ENCODE measurements at regions not wholly inside any gene's neighbourhood (a gene's known extent, or its start where the extent isn't known, plus 50 kb on each side); places are given as distances from the start of the nearest gene placed in this dataset.
A peak's percentile ranks its signal among the peaks of the same experiment; 100 is the strongest.
"Not testable (repeated sequence)": the region's sequence is repeated elsewhere in the genome, so short reads cannot be mapped to it uniquely, and the experiment has no call there.

DNA sequence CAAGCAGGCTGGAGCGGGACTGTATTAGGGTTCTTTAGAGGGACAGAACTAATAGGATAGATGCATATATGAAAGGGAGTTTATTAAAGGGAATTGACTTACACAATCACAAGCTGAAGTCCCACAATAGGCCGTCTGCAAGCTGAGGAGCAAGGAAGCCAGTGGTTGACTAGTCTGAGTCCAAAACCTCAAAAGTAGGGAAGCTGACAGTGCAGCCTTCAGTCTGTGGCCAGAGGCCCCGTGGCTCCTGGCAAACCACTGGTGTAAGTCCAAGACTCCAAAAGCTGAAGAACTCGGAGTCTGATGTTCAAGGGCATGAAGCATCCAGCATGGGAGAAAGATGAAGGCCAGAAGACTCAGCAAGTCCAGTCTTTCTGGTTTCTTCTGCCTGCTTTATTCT is 281.8 kb downstream of the QKI start:
- DNase-seq, result not testable (repeated sequence)

DNA sequence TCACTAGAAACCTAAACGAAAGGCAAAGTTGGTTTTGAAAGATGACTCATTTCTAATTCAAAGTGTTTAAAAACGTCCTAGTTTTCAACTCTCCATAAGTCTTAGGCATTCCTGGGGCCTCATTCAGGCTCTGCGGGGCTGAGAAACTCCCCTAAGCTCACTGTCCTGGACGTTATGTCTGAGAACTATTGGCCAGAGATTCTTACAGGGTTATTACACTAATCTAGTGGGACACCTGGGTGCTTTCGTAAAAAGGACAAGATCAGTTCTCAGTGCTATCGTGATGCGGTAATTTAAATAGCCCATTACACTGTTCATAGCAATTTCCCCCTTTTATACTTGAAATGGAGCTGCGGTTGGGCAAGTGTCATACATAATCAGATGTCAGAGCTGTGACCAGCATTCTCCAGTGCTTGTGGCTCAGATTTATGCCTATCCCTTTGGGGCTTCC is 280.9 kb downstream of the QKI start:
- H3K9me3 ChIP-seq (replicated peaks), result no peaks in the 10 kb centered on the region
- no peak for DNase-seq
- no peaks in the 10 kb centered on the region for H3K27me3 ChIP-seq
- peaks cover 4% of the 10 kb centered on the region for H3K4me1 ChIP-seq
- no peak overlapping the region for H3K27ac ChIP-seq
- no peak overlapping the region for H3K4me3 ChIP-seq
- H3K36me3 ChIP-seq, result no peaks in the 10 kb centered on the region

More for the DNA sequence above, 281.8 kb downstream of the QKI start:
- not testable (repeated sequence) for H3K27me3 ChIP-seq; H3K4me3 ChIP-seq; H3K9me3 ChIP-seq (replicated peaks); H3K36me3 ChIP-seq; H3K27ac ChIP-seq; H3K4me1 ChIP-seq

DNA sequence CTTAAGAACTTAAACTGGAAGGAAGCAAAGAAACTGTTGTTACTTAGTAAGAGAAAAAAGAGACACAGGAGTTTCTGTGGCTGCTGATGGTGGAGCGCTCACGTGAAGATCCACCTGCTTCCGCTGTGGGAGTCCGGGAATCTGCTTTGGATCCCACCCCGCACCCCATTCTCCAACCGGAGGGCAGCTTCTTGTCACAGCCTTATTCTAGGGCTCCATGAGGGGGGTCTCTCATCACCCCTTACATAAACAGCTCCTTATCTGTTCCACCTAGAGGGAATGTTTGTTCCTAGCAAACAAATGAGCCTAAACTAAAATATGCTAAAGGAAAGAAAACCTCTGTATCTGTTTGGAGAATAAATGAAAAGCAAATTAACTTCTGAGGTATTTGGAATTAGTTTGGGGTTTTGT is 280.5 kb downstream of the QKI start:
- H3K9me3 ChIP-seq (replicated peaks), result no peaks in the 10 kb centered on the region
- no peaks in the 10 kb centered on the region for H3K36me3 ChIP-seq
- H3K27me3 ChIP-seq, result no peaks in the 10 kb centered on the region
- no peak overlapping the region for H3K27ac ChIP-seq
- H3K4me3 ChIP-seq, result no peak overlapping the region
- DNase-seq, result no peak
- peaks cover 4% of the 10 kb centered on the region for H3K4me1 ChIP-seq

DNA sequence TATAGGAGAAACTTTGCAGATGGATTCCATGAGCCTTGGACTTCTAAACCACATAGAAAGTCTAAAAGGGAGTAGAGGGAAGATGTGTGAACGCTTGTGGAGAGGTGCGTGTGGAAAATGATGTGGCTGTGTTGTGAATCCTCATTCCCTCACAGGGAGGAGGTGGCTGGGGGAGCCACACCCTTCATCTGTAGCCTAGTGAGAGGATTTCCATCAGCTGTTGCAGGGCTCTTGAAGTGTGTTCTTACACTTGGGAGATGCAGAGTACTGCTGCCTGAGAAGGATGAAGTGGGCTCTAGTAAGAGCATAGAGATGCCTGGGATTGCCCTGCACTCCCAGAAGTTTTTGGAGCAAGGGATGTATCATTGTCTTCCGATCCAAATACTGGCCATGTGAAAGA is 279.6 kb downstream of the QKI start:
- H3K4me3 ChIP-seq, result no peak overlapping the region
- no peak for DNase-seq
- no peaks in the 10 kb centered on the region for H3K36me3 ChIP-seq
- H3K27me3 ChIP-seq, result no peaks in the 10 kb centered on the region
- H3K4me1 ChIP-seq, result peaks cover 4% of the 10 kb centered on the region
- no peak overlapping the region for H3K27ac ChIP-seq
- no peaks in the 10 kb centered on the region for H3K9me3 ChIP-seq (replicated peaks)

DNA sequence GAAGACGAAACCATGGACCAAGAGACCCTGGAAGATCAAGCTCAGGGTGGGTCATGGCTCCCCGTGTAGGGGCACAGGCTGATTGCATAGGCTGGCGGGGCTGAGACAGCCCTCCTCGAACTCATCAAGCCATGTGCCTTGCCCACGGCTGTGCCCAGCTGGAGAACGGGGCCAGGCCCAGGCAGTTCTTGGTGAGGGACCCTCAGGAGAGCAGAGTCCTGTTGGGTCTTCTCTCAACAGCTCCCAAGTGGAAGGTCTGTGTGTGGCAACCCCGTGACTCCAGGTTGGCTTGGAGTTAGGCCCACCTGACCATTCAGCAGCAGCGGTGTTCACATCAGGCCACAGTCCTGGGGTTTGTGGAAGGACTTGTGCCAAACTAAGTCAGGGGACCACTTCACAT is 276.5 kb downstream of the QKI start:
- H3K36me3 ChIP-seq, result no peaks in the 10 kb centered on the region
- no peaks in the 10 kb centered on the region for H3K27me3 ChIP-seq
- peaks cover 6% of the 10 kb centered on the region for H3K4me1 ChIP-seq
- DNase-seq, result no peak
- H3K9me3 ChIP-seq (replicated peaks), result no peaks in the 10 kb centered on the region
- H3K27ac ChIP-seq, result no peak overlapping the region
- no peak overlapping the region for H3K4me3 ChIP-seq

DNA sequence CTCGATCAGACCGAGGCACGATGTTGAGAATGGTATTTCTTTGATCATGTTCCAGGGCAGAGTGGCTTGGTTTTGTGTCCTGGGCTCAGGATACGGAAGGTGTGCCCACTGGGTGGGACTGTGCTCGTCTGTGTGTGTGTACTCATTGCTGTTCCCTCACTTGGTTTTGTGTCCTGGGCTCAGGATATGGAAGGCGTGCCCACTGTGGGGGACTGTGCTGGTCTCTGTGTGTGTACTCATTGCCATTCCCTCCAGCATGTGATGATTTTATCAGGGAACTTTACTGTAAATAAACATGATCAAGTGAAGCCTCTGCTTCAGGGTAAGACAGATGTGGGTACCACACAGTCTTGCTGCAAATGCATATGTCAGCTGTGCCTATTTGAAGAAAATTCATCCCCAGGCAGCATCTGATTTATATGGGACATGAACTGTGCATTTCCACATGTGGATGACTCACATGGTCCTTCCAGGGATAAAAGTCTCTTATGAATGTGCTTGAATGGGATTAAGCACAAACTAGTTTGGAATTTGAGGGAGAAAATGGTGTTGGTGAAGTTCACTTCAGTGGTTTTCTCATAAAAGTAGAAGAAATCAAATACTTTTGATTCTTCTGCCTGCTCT is 274.3 kb downstream of the QKI start:
- Histone ChIP-seq H3K36me3 (no peaks in the 10 kb centered on the region), H3K27me3 (no peaks in the 10 kb centered on the region), H3K27ac (no peak overlapping the region), H3K4me1 (peaks cover 3% of the 10 kb centered on the region; the same call in 1 of the 2 replicates), H3K9me3 (replicated peaks) (no peaks in the 10 kb centered on the region), H3K4me3 (no peak overlapping the region)
- DNase-seq, result peak in 1 of 2 experiments; percentile 28

DNA sequence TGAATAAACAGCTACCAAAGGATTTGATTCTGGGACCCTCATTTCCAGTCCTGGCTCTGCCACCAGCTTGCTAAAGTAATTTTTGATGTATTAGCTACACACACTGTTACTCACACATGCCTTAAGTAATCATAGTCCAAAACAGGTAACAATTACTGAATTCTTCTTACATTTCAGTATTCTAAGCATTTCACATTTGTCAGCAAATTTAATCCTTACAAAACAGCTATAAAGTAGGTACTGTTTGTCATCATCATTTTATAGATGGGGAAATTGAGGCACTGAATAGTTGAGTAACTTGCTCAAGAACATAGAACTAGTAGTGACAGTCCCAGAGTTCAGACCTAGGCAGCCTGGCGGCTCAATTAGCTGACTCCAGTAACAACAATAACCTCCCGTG is 272.6 kb downstream of the QKI start:
- H3K27me3 ChIP-seq, result no peaks in the 10 kb centered on the region
- H3K9me3 ChIP-seq (replicated peaks), result peaks cover 5% of the 10 kb centered on the region
- H3K36me3 ChIP-seq, result no peaks in the 10 kb centered on the region
- DNase-seq, result no peak
- no peak overlapping the region for H3K4me3 ChIP-seq
- peaks cover 3% of the 10 kb centered on the region; the same call in 1 of the 2 replicates for H3K4me1 ChIP-seq
- no peak overlapping the region for H3K27ac ChIP-seq

DNA sequence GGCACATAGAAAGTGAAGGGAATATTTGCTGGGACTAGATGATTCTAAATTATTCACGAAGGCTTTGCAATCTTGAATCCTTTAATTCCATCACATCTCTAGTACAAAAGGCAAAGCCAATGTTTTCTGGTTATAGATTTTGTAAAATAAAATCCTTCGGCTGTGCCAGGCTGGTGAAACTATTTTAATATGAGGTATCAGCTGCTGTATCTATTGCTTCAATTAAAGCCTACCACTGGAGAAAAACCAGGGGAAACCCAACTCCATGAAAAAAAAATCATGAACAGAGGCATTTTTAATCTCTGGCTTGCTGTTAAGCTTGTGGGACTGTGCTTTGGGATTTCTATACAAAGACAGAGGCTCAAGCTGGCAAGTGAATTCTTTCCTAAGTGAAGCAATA is 271.8 kb downstream of the QKI start:
- Histone ChIP-seq H3K4me3 (no peak overlapping the region), H3K36me3 (no peaks in the 10 kb centered on the region), H3K4me1 (peaks cover 3% of the 10 kb centered on the region; the same call in 1 of the 2 replicates), H3K9me3 (replicated peaks) (peaks cover 5% of the 10 kb centered on the region), H3K27ac (no peak overlapping the region), H3K27me3 (no peaks in the 10 kb centered on the region)
- DNase-seq, result no peak

DNA sequence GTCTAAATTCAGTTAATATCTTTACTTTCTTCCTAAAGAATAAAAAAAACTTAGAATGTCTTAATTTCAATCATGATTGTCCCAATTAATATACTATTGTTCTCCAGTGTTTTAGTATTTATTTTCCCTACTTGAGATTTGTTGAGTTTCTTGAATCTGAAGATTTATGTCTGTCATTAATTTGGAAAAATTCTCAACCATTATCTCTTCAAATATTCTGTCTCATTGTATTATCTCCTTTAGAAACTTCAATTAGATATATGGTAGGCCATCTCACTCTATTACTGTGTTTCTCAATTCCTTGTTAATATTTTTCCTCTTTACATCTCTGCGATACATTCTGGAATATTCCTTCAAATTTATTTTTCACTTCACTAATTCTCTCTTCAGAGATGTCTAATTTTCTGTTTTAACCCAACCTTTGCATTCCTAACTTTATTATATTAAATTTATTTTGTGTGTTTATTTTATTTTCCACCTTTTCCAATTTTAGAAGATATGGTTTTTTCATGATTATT is 268.6 kb downstream of the QKI start:
- Histone ChIP-seq H3K27me3 (no peaks in the 10 kb centered on the region), H3K9me3 (replicated peaks) (peaks cover 5% of the 10 kb centered on the region), H3K36me3 (no peaks in the 10 kb centered on the region), H3K27ac (no peak overlapping the region), H3K4me3 (no peak overlapping the region), H3K4me1 (no peaks in the 10 kb centered on the region)
- no peak for DNase-seq

DNA sequence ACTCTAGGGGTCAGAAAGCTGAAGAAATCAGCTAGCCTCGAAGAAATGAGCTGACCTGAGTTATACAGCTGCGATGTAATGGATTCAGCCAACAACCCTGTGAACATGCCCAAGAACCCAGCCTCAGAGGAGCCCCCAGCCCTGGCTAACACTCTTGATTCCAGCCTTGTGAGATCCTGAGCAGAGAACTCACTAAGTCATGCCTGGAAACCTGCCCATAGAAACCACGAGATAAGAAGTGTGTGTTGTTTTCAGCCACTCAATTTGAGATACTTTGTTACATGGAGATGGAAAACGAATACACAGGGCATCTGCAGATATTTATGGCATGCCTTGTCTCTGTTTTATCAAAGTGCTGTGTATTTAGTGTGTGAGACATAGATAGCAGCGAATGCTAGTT is 265.2 kb downstream of the QKI start:
- H3K4me3 ChIP-seq, result no peak overlapping the region
- H3K27ac ChIP-seq, result no peak overlapping the region
- peaks cover 11% of the 10 kb centered on the region for H3K9me3 ChIP-seq (replicated peaks)
- no peaks in the 10 kb centered on the region for H3K4me1 ChIP-seq
- DNase-seq, result no peak
- H3K36me3 ChIP-seq, result no peaks in the 10 kb centered on the region
- 0 out of 2 replicates have a peak, but pooled peaks cover 3% of the 10 kb centered on the region for H3K27me3 ChIP-seq

DNA sequence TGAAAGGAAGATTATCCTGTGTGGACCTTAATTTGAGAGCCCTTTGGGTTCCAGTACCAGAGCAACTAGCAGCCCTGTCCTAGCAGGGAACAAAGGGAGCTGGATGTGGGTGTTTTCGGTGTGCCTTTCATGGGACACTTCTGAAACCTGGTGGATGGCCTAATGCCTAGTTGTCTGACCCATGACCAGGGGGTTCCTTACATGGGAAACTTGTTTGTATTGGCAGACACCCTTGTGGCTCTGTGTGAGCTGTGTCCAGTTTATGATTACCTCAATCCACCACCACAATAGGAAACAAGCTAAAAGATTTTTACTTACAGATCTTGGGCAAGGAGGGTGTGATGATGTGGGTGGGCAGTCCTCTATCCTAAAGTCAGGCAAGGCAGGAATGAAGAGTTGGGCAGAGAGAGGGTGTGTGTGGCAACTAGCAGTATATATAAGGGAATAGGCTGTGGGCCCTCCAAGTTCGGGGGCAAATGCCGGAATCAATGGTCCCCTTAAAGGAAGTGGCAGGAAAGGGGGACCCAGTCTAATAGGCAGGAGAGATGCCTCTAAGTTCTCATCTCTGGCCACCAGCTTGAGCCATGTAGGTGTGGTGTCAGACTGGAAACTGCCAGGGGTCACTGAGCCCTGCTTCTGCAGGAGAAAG is 264.6 kb downstream of the QKI start:
- no peak for DNase-seq
- Histone ChIP-seq H3K27ac (no peak overlapping the region), H3K36me3 (no peaks in the 10 kb centered on the region), H3K4me3 (no peak overlapping the region), H3K27me3 (0 out of 2 replicates have a peak, but pooled peaks cover 3% of the 10 kb centered on the region), H3K9me3 (replicated peaks) (peaks cover 11% of the 10 kb centered on the region), H3K4me1 (no peaks in the 10 kb centered on the region)

DNA sequence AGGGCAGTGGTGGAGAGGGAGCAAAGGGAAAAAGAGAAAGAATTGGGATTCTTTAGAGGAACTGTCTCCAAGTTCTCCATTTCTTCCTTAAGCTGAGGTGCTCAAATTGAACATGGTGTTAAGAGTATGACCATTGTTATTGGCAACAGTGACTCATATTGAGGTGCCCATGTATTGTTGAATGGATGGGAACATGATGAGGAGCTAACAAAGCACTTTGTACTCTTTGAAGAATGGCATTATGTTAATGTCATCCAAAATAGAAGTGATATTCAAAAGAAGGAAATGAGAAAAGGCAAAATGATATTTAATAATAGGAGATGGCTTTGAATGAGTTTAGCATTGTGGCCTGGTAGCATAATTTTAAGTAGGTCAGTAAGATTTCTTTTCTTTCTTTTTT is 261.1 kb downstream of the QKI start:
- H3K4me3 ChIP-seq, result no peak overlapping the region
- H3K36me3 ChIP-seq, result no peaks in the 10 kb centered on the region
- H3K9me3 ChIP-seq (replicated peaks), result peaks cover 5% of the 10 kb centered on the region; the same call in 1 of the 2 replicates
- H3K27ac ChIP-seq, result no peak overlapping the region
- H3K27me3 ChIP-seq, result 0 out of 2 replicates have a peak, but pooled peaks cover 3% of the 10 kb centered on the region
- DNase-seq, result no peak
- H3K4me1 ChIP-seq, result no peaks in the 10 kb centered on the region

DNA sequence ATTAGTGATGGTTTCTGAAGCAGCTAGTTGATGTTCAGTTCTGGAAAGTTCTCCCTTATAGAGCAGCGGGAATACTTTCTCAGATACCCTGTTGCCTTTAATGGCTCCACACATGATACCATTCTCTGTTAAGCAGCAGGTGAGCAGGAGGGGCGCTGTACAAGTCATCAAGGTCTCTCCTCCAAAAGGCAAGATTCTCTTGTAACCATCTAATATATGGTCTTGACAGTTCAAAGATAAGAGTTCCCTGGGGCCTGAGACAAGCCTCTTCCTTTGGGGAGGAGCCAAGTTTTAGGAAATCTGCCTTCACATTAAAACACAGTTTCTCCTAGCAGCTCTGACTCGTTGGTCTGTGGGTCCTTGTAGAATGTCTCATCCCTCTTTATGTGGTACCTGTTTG is 258.2 kb downstream of the QKI start:
- Histone ChIP-seq H3K4me3 (no peak overlapping the region), H3K4me1 (no peaks in the 10 kb centered on the region; the same call in 1 of the 2 replicates), H3K27ac (no peak overlapping the region), H3K36me3 (no peaks in the 10 kb centered on the region), H3K9me3 (replicated peaks) (peaks cover 5% of the 10 kb centered on the region; the same call in 1 of the 2 replicates), H3K27me3 (0 out of 2 replicates have a peak, but pooled peaks cover 3% of the 10 kb centered on the region)
- no peak for DNase-seq

DNA sequence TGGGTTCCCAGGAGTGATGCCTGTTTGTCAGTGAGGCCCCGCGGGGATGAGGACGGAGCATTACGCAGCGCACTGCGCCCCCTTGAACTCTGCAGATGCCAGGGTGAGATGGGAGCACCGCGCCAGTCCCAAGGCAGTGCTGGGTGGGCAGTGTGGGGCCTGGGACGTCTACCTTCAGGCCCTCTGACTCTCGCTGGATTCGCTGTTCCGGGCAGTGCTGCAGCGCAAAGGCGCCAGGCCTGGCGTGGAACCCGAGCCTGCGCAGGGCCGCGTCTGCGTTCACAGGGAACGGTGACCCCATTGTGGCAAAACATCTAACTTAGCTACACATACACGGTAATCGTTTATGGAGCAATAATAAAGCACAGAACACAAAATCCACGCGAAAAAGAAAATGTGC is 257.3 kb downstream of the QKI start:
- Histone ChIP-seq H3K4me1 (peaks cover 2% of the 10 kb centered on the region; the same call in 1 of the 2 replicates), H3K4me3 (no peak overlapping the region), H3K9me3 (replicated peaks) (peaks cover 5% of the 10 kb centered on the region; the same call in 1 of the 2 replicates), H3K36me3 (no peaks in the 10 kb centered on the region), H3K27me3 (0 out of 2 replicates have a peak, but pooled peaks cover 3% of the 10 kb centered on the region), H3K27ac (no peak overlapping the region)
- no peak for DNase-seq

DNA sequence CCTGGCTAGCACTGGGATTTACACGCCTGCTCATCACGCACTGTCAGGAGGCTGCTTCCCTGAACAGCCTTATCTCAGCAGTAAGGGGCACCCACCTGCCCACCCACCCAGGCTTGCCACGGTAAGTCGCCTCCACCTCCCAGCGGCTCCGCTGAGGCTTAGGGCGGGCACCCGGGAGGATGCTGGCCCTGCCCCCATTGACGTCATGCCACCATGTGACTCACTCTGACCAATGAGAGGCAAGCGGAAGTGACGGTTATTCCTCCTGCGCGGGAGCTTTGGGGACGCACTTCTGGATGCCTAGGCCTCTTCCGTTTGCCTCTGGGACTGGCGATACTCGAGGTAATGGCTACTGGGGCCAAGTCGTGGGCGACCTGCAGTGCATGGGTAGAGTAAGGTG is 256.8 kb downstream of the QKI start:
- peaks cover 3% of the 10 kb centered on the region; the same call in 1 of the 2 replicates for H3K4me1 ChIP-seq
- H3K36me3 ChIP-seq, result no peaks in the 10 kb centered on the region
- DNase-seq, result no peak
- H3K27ac ChIP-seq, result no peak overlapping the region
- H3K9me3 ChIP-seq (replicated peaks), result peaks cover 5% of the 10 kb centered on the region; the same call in 1 of the 2 replicates
- 0 out of 2 replicates have a peak, but pooled peaks cover 3% of the 10 kb centered on the region for H3K27me3 ChIP-seq
- no peak overlapping the region for H3K4me3 ChIP-seq
